IMR-90 (cell line): ENCODE measurements at regions not wholly inside any gene's neighbourhood (a gene's known extent, or its start where the extent isn't known, plus 50 kb on each side); places are given as distances from the start of the nearest gene placed in this dataset.

Experiments used
- ATAC-seq: fragments of 200-7000 bp; cut with Tn5 transposase; 2 replicates; pipeline ENCODE4 v1.9.1; 2020; ENCODE audit warnings: low read depth, mild to moderate bottlenecking, moderate library complexity
- BruUV-seq: library from RNA; stranded (reverse); fragments of 400-500 nt; replicated peaks from 2 replicates; lab custom pipeline; 2021; lab: Mats Ljungman, UMichigan
- CTCF ChIA-PET: fragments of 300-600 bp; formaldehyde crosslinking; extraction: SDS; loops from one replicate; lab custom pipeline; 2021; ENCODE audit warnings: antibody characterized with exemption; lab: Yijun Ruan, JAX
- POLR2A ChIA-PET: fragments of 300-600 bp; sonication (Branson Sonifier 250); formaldehyde crosslinking; loops from one replicate; lab custom pipeline; 2022; ENCODE audit warnings: antibody characterized with exemption; ENCODE audit not compliant: unreplicated experiment; lab: Charles Lee
- DNase-seq: peaks from one replicate; pipeline ENCODE4 v3.0.0; 2013
- H2AFZ ChIP-seq: replicated peaks from 2 replicates; pipeline ENCODE3; 2013; ENCODE audit warnings: low read length, mild to moderate bottlenecking; ENCODE audit not compliant: poor library complexity
- H2AK5ac ChIP-seq: 2 replicates; pipeline ENCODE4 v1.6.1; 2013; ENCODE audit warnings: low read depth, low read length, inconsistent platforms
- H2AK9ac ChIP-seq: replicated peaks from 2 replicates; pipeline ENCODE3; 2013; ENCODE audit warnings: mild to moderate bottlenecking, low read depth, low read length, moderate library complexity; ENCODE audit not compliant: poor library complexity
- H2BK120ac ChIP-seq: 2 replicates; pipeline ENCODE4 v1.6.1; 2013; ENCODE audit warnings: low read depth, low read length, inconsistent platforms
- H2BK15ac ChIP-seq: 3 replicates; pipeline ENCODE4 v1.6.1; 2013; ENCODE audit warnings: low read depth, low read length, inconsistent platforms
- H2BK20ac ChIP-seq: 2 replicates; pipeline ENCODE4 v1.6.1; 2013; ENCODE audit warnings: low read depth, mild to moderate bottlenecking, inconsistent platforms, low read length, moderate library complexity
- H2BK5ac ChIP-seq: 2 replicates; pipeline ENCODE4 v1.6.1; 2013; ENCODE audit warnings: mild to moderate bottlenecking, low read depth, low read length, inconsistent platforms; ENCODE audit not compliant: poor library complexity, severe bottlenecking
- H3K14ac ChIP-seq: replicated peaks from 2 replicates; pipeline ENCODE4 v1.6.1; 2013; ENCODE audit warnings: low read depth, low read length, inconsistent platforms
- H3K18ac ChIP-seq: 2 replicates; pipeline ENCODE4 v1.6.1; 2013; ENCODE audit warnings: low read depth, low read length, control low read depth
- H3K23ac ChIP-seq: 2 replicates; pipeline ENCODE4 v1.6.1; 2013; ENCODE audit warnings: low read depth, low read length, inconsistent platforms
- H3K27ac ChIP-seq: 2 replicates; pipeline ENCODE4 v1.5.1; 2013; ENCODE audit warnings: mild to moderate bottlenecking, control low read depth, low read length; ENCODE audit not compliant: insufficient read depth
- H3K27me3 ChIP-seq: 2 replicates; pipeline ENCODE4 v1.6.1; 2013; ENCODE audit warnings: low read length; ENCODE audit not compliant: control insufficient read depth, insufficient read depth
- H3K36me3 ChIP-seq: 2 replicates; pipeline ENCODE4 v1.6.1; 2013; ENCODE audit warnings: low read length, mixed read lengths; ENCODE audit not compliant: control insufficient read depth, insufficient read depth
- H3K4ac ChIP-seq: 2 replicates; pipeline ENCODE4 v1.6.1; 2013; ENCODE audit warnings: low read depth, low read length, inconsistent platforms
- H3K4me1 ChIP-seq: 2 replicates; pipeline ENCODE4 v1.6.1; 2013; ENCODE audit warnings: low read length, mixed read lengths; ENCODE audit not compliant: control insufficient read depth, insufficient read depth
- H3K4me2 ChIP-seq: 2 replicates; pipeline ENCODE4 v1.6.1; 2013; ENCODE audit warnings: low read depth, mild to moderate bottlenecking, control low read depth, low read length, moderate library complexity
- H3K4me3 ChIP-seq: 2 replicates; pipeline ENCODE4 v1.5.1; 2013; ENCODE audit warnings: low read depth, mild to moderate bottlenecking, control low read depth, low read length, moderate library complexity; ENCODE audit not compliant: insufficient read depth
- H3K56ac ChIP-seq: 2 replicates; pipeline ENCODE4 v1.6.1; 2013; ENCODE audit warnings: low read length, inconsistent platforms; ENCODE audit not compliant: insufficient read depth; ENCODE audit errors: extremely low read depth
- H3K79me1 ChIP-seq, 2 experiments: 2 replicates each; pipeline ENCODE4 v1.6.1; 2013; ENCODE audit warnings: low read length in 2 of 2, inconsistent platforms in 1 of 2, low read depth in 1 of 2
- H3K9ac ChIP-seq: 2 replicates; pipeline ENCODE4 v1.6.1; 2013; ENCODE audit warnings: low read depth, low read length, control low read depth
- H3K9me1 ChIP-seq: 2 replicates; pipeline ENCODE4 v1.6.1; 2013; ENCODE audit warnings: low read length, inconsistent platforms; ENCODE audit not compliant: insufficient read depth
- H3K9me3 ChIP-seq: 2 replicates; pipeline ENCODE4 v1.6.1; 2013; ENCODE audit warnings: low read length; ENCODE audit not compliant: control insufficient read depth, insufficient read depth
- H4K20me1 ChIP-seq: 2 replicates; pipeline ENCODE4 v1.6.1; 2013; ENCODE audit warnings: low read length, inconsistent platforms; ENCODE audit not compliant: insufficient read depth
- H4K5ac ChIP-seq: 2 replicates; pipeline ENCODE4 v1.6.1; 2013; ENCODE audit warnings: mild to moderate bottlenecking, low read depth, low read length, control low read depth
- H4K8ac ChIP-seq, 2 experiments: 2 replicates each; pipeline ENCODE4 v1.6.1; 2013; ENCODE audit warnings: low read depth in 2 of 2, low read length in 2 of 2, control low read depth in 1 of 2, inconsistent platforms in 1 of 2
- H4K91ac ChIP-seq: 2 replicates; pipeline ENCODE4 v1.6.1; 2013; ENCODE audit warnings: low read depth, low read length, inconsistent platforms; ENCODE audit not compliant: insufficient read depth
- BHLHE40 ChIP-seq: fragments of 150-350 bp; IDR thresholded peaks from 2 replicates; pipeline ENCODE4 v1.6.1; 2016; ENCODE audit warnings: mild to moderate bottlenecking, low read depth, low read length
- CEBPB ChIP-seq: IDR thresholded peaks from 2 replicates; pipeline ENCODE4 v1.6.1; 2012; ENCODE audit warnings: low read depth, low read length, improper control_type of control experiment
- CHD1 ChIP-seq: IDR thresholded peaks from 2 replicates; pipeline ENCODE4 v1.6.1; 2012; ENCODE audit warnings: low read depth, low read length, improper control_type of control experiment
- CTCF ChIP-seq: conservative IDR thresholded peaks from 2 replicates; pipeline ENCODE4 v1.5.1; 2012; ENCODE audit warnings: mild to moderate bottlenecking, low read depth, low read length, improper control_type of control experiment
- ELK1 ChIP-seq: fragments of 150-350 bp; IDR thresholded peaks from 2 replicates; pipeline ENCODE4 v1.6.1; 2016; ENCODE audit warnings: low read depth, mild to moderate bottlenecking, low read length, moderate library complexity, borderline replicate concordance
- FOS ChIP-seq: fragments of 150-350 bp; IDR thresholded peaks from 2 replicates; pipeline ENCODE4 v1.6.1; 2016; ENCODE audit warnings: low read depth, low read length
- MAFK ChIP-seq: IDR thresholded peaks from 2 replicates; pipeline ENCODE4 v1.6.1; 2012; ENCODE audit warnings: low read depth, low read length, improper control_type of control experiment
- MAZ ChIP-seq: IDR thresholded peaks from 2 replicates; pipeline ENCODE4 v1.6.1; 2012; ENCODE audit warnings: low read depth, mild to moderate bottlenecking, low read length, improper control_type of control experiment, moderate library complexity, borderline replicate concordance
- POLR2A ChIP-seq: IDR thresholded peaks from 2 replicates; pipeline ENCODE4 v1.6.1; 2012; ENCODE audit warnings: mild to moderate bottlenecking, low read depth, low read length
- RCOR1 ChIP-seq: IDR thresholded peaks from 2 replicates; pipeline ENCODE4 v1.6.1; 2012; ENCODE audit warnings: mild to moderate bottlenecking, low read length, improper control_type of control experiment; ENCODE audit not compliant: insufficient replicate concordance
- RFX5 ChIP-seq: IDR thresholded peaks from 2 replicates; pipeline ENCODE4 v1.8.0; 2012; ENCODE audit warnings: low read depth, mild to moderate bottlenecking, low read length, moderate library complexity
- USF2 ChIP-seq: fragments of 150-350 bp; IDR thresholded peaks from 2 replicates; pipeline ENCODE4 v1.6.1; 2017; ENCODE audit warnings: mild to moderate bottlenecking, antibody characterized with exemption, low read length, low read depth
- WGBS, 2 experiments: methylation state at CpG; one replicate each; pipeline versions ENCODE4 v1.1.5 to v1.1.7; 2013; ENCODE audit warnings: missing lambda C conversion rate in 2 of 2; ENCODE audit not compliant: insufficient read length in 1 of 2; ENCODE audit errors: extremely low coverage in 2 of 2; 5-methylcytosine and 5-hydroxymethylcytosine counted together
- dilution Hi-C: fragments of 300-500 bp; cut with HindIII; formaldehyde crosslinking; loops from one replicate; pipeline ENCODE4 v1.14.3; 2018; ENCODE audit warnings: low sequenced_read_pairs; ENCODE audit not compliant: unreplicated experiment
- in situ Hi-C: fragments of 300-500 bp; cut with MboI; formaldehyde crosslinking; loops from 3 replicates; pipeline ENCODE4 v1.14.3; 2019; ENCODE audit warnings: low sequenced_read_pairs, inconsistent platforms, mixed read lengths
- intact Hi-C: fragments of 100-400 bp; cut with micrococcal nuclease; formaldehyde crosslinking; loops from 2 replicates; pipeline ENCODE4 v1.10.0; 2022

- H3K18ac ChIP-seq: no peak overlapping the region
- H3K23ac ChIP-seq: no peak overlapping the region
- no peaks in the 10 kb centered on the region for H3K4me1 ChIP-seq
- H3K4me3 ChIP-seq: no peak overlapping the region
- H4K91ac ChIP-seq: no peak overlapping the region
- H3K9me1 ChIP-seq: no peaks in the 10 kb centered on the region
- H3K36me3 ChIP-seq: no peaks in the 10 kb centered on the region
- CTCF ChIA-PET: interaction anchor here (0.6 kb wide), 1 partner anchor 133 kb away, joined by 4 read pairs; no protein-coding TSS in a partner anchor
- no peak overlapping the region for H2BK120ac ChIP-seq
- peak; percentile 3 for DNase-seq
- no peak for TF ChIP-seq POLR2A
- TF ChIP-seq CEBPB: no peak
- no peak for TF ChIP-seq CHD1
- TF ChIP-seq RFX5: no peak
- no peak for TF ChIP-seq RCOR1
- TF ChIP-seq MAZ: no peak
- no peak for TF ChIP-seq FOS
- no peak for TF ChIP-seq BHLHE40
- no peak for TF ChIP-seq ELK1
- no peak for TF ChIP-seq MAFK
- no peak for TF ChIP-seq CTCF
- TF ChIP-seq USF2: no peak
- 17% methylated on average over 1 of the region's 7 CpGs; no CpG with 5 or more reads in 1 of the 2 experiments for WGBS, 2 experiments
- no peak overlapping the region for H3K4ac ChIP-seq
- POLR2A ChIA-PET: no interaction called here
- ATAC-seq: peak; percentile 21; the same call in 1 of the 2 replicates
- no peak overlapping the region for H3K56ac ChIP-seq
- no peak overlapping the region for H3K9ac ChIP-seq
- no peak overlapping the region for H4K5ac ChIP-seq
- H2AFZ ChIP-seq: no peak overlapping the region
- no peak overlapping the region for H3K27ac ChIP-seq
- H4K20me1 ChIP-seq: no peaks in the 10 kb centered on the region
- BruUV-seq: no TSS peak
- dilution Hi-C loops: no loop called here
- H2AK9ac ChIP-seq: no peak overlapping the region
- H2BK15ac ChIP-seq: no peak overlapping the region
- no peak overlapping the region for H2AK5ac ChIP-seq
- no peak overlapping the region for H4K8ac ChIP-seq
- H2BK20ac ChIP-seq: no peak overlapping the region
- H3K14ac ChIP-seq: no peak overlapping the region
- intact Hi-C loops: no loop called here
- in situ Hi-C loops: no loop called here
- no peaks in the 10 kb centered on the region for H3K27me3 ChIP-seq
- H2BK5ac ChIP-seq: no peak overlapping the region
- H3K79me1 ChIP-seq: no peaks in the 10 kb centered on the region
- H3K4me2 ChIP-seq: peak overlapping the region; percentile 88
- H3K9me3 ChIP-seq: no peaks in the 10 kb centered on the region
These were observed 343.8 kb upstream of the MMS22L start for GRCh38 chr6:97626671-97627441.
